Right ventricle myocardium inferior (tissue), 1 donor: ENCODE measurements at regions not wholly inside any gene's neighbourhood (a gene's known extent, or its start where the extent isn't known, plus 50 kb on each side); places are given as distances from the start of the nearest gene placed in this dataset.
A peak's percentile ranks its signal among the peaks of the same experiment; 100 is the strongest.

Source experiments
- ATAC-seq: fragments of 200-7000 bp; cut with Tn5 transposase; one replicate; pipeline ENCODE4 v1.9.1; 2020; ENCODE audit warnings: mild to moderate bottlenecking, moderate library complexity
- DNase-seq: peaks from one replicate; pipeline ENCODE4 v3.0.0; 2021; ENCODE audit errors: missing footprints
- intact Hi-C: fragments of 100-400 bp; cut with DNase I; formaldehyde crosslinking; loops from one replicate; pipeline ENCODE4 v1.11.0; 2022
- donor health status: DM: no; HTN: yes; CAD: no; lungs with severe emphysema.

GRCh38 chr12:115443351-115443938 lies 759.5 kb upstream of the TBX3 start:
- DNase-seq (no peak), ATAC-seq (no peak)
- intact Hi-C loops = no loop called here

DNA sequence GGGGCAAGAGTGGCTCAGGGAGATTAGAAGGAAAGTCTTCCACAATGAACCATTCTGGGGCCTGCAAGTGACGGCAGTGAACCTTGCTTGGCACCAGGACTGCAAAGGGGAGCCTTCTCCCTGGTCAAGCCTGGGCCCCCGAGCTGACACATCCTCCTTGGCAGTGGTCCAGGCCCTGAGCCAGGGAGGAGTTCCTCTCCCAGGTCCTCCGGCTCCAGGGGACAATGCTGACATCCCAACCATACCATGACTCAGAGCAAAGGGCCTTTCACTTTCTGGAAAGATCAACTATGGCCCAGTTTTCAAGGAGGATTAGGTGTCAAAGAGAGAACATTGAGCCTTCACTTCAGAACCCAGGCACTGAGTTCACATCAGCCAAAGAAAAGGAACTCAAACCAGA lies 756.5 kb upstream of the TBX3 start:
- DNase-seq (no peak), ATAC-seq (no peak)
- intact Hi-C loops = no loop called here

- DNase-seq (no peak), ATAC-seq (peak; percentile 5)
- intact Hi-C loops = loop anchor here (2.0 to 5.0 kb wide), 2 partner anchors 183 to 222 kb away; no protein-coding TSS in a partner anchor
Observed at GRCh38 chr12:115439008-115439601, 755.1 kb upstream of the TBX3 start.

GRCh38 chr12:115438314-115438713 lies 754.3 kb upstream of the TBX3 start:
- DNase-seq = no peak
- intact Hi-C loops = loop anchor here (2.0 to 5.0 kb wide), 2 partner anchors 184 to 222 kb away; no protein-coding TSS in a partner anchor
- ATAC-seq = no peak

DNA sequence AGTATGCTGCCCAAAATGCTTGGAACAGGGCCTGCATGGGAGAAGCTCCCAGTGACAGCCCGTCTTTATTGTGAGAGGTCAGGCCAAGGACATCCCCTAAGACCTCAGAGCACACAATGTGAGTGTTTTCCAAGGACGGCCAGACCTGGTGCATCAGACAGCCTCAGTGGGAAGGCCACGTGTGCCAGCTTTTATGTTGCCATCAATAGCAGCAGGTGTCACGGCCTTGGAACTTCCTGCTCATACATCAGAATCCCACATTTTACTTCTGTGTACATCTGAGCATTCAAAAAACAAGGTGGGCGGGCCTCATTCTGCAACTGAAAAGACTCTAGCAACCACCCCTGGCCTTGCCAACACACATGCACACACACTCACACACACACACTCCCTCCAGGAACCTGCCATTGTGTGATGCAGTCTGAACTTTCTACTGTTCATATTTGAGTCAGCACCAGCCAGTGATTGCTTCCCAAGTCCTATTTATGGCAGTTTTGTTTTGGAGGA lies 753.1 kb upstream of the TBX3 start:
- no peak for DNase-seq
- intact Hi-C loops = loop anchor here (1.0 to 5.0 kb wide), 2 partner anchors 67 to 185 kb away; no protein-coding TSS in a partner anchor
- ATAC-seq = peak; percentile 10

GRCh38 chr12:115433014-115433634 lies 749.1 kb upstream of the TBX3 start:
- intact Hi-C loops = no loop called here
- DNase-seq (no peak), ATAC-seq (no peak)

DNA sequence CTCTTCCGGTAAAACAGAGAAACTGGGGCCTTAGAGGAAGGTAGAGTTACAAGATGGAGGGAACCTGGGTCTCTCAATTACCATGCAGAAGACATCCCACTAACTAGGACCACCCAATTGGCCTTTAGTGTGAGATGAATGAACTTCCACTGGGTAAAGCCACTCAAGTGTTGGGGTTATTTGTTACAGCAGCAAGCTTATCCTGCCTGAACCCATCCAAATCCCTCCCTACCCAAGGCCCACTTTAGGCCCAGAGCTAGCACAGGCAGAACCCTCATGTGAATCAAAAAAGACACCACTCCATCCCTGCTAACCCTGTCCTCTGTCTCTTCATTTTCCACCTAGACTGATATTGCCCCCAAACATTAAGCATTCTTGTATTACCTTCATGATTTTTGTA lies 746.7 kb upstream of the TBX3 start:
- intact Hi-C loops = no loop called here
- ATAC-seq (no peak), DNase-seq (no peak)

DNA sequence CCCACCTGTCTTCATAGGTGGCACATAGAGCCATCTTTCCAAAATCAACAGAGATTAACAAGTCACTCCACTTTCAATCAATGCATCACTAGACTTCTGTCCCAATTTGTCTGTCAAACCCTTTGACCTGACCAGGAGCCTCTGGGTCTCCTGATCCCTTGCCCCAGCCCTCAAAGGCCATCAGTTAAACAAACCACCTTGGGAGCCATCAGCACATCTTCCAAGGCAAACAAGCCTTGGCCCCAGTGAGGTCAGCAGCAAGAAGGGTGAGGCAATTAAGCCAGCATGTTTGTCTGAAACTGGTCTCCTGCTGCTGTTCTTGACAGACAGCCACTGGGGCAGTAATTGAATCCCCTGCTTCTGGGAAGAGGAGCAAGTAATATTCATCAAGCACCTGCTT lies 742.8 kb upstream of the TBX3 start:
- ATAC-seq = no peak
- no peak for DNase-seq
- intact Hi-C loops = no loop called here

DNA sequence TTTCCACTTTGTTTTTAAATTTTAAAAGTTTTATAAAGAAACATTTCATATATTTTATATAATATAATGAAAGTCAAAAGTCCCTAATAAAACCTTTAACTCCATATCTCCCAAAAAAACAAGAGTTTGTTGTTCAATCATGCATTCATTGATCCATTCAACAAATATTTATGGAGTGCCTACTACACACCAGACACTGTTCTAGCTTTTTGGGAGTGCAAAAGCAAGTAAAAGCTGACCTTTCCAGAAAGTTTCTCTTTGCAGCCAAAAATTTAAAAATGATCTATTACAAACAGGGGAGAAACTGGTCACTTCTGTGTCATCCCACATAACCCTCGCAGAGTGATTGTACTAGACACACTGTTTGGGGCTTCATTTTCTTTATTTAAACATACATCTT lies 740.0 kb upstream of the TBX3 start:
- intact Hi-C loops = no loop called here
- ATAC-seq = no peak
- DNase-seq = no peak

DNA sequence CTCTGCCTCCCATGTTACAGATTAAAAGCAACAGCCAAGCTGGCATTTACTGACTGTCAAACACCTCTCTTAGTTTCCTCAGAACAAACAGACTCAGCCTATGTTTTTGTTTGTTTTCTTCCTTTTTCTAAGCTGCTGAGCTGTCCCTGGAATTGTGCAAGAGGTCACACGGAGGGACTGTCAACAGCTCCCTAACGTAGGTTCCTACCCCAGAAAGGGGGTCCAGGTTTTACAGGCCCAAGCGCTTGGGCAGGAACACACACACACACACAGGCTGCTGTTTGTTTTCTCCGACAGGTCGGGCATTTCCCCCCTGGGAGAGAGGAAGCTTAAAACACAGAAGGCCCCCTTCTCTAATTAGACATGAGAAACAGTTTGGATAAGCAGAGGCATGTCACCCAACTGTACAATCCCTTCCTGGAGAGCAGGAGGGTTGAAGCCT lies 739.6 kb upstream of the TBX3 start:
- no peak for ATAC-seq
- intact Hi-C loops = no loop called here
- no peak for DNase-seq

GRCh38 chr12:115422845-115423545 lies 739.0 kb upstream of the TBX3 start:
- ATAC-seq (no peak), DNase-seq (no peak)
- intact Hi-C loops = no loop called here

GRCh38 chr12:115421796-115422709 lies 738.1 kb upstream of the TBX3 start:
- DNase-seq (no peak), ATAC-seq (no peak)
- intact Hi-C loops = no loop called here

DNA sequence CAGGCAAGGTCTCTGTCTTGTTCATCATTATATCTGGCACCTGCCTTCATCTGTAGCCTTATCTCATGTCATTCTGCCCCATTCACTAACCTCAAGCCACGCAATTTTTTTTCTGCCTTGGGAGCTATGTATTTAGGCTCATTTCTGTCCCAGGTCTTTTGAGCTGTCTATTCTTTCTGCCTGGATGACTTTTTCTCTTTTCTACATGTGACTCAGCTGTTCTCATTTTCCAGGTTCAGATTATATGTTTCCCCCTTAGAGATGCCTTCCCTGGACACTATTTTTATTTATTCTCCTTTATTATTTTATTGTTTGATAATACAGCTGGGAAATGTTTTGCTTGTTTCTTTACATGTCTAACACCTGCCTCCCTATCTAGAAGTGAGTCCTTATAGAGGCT lies 737.4 kb upstream of the TBX3 start:
- ATAC-seq = no peak
- intact Hi-C loops = no loop called here

GRCh38 chr12:115419145-115419646 lies 735.2 kb upstream of the TBX3 start:
- DNase-seq = no peak
- intact Hi-C loops = no loop called here
- ATAC-seq = no peak

More for the DNA sequence above, 737.4 kb upstream of the TBX3 start:
- no peak for DNase-seq

DNA sequence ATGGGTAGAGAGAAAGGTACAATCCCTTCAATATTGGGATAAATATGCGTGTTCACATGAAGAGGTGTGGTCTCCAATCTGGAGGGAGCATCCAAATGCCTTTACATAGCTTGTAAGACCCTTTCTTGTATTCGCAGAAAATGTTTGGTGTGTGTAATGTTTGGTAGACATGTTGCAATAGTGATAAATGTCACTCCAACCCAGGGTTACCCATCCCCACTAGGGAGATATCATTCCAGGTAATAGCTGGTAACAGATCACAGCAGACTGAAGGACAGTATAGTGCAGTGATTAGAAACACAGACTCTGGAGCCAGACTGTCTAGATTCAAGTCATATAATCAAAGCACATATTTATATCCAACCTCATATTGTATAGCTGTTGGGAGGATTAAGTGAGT lies 733.6 kb upstream of the TBX3 start:
- intact Hi-C loops = no loop called here
- DNase-seq (no peak), ATAC-seq (no peak)

GRCh38 chr12:115416869-115417268 lies 732.9 kb upstream of the TBX3 start:
- intact Hi-C loops = no loop called here
- ATAC-seq = no peak

GRCh38 chr12:115413626-115414025 lies 729.7 kb upstream of the TBX3 start:
- DNase-seq (no peak), ATAC-seq (no peak)
- intact Hi-C loops = no loop called here

More at GRCh38 chr12:115416869-115417268, 732.9 kb upstream of the TBX3 start:
- no peak for DNase-seq

- intact Hi-C loops = no loop called here
- DNase-seq (no peak), ATAC-seq (no peak)
Observed at GRCh38 chr12:115412831-115413230, 728.9 kb upstream of the TBX3 start.
